PC-3 (cell line): ENCODE measurements at regions not wholly inside any gene's neighbourhood (a gene's known extent, or its start where the extent isn't known, plus 50 kb on each side); places are given as distances from the start of the nearest gene placed in this dataset.

ENCODE experiments used
- ATAC-seq: fragments of 200-7000 bp; cut with Tn5 transposase; 2 replicates; pipeline ENCODE4 v1.9.1; 2020; ENCODE audit warnings: mild to moderate bottlenecking, moderate library complexity
- BruUV-seq: library from RNA; stranded (reverse); fragments of 400-500 nt; replicated peaks from 2 replicates; lab custom pipeline; 2021; lab: Mats Ljungman, UMichigan
- CTCF ChIA-PET: fragments of 300-600 bp; sonication (Branson Sonifier 250); formaldehyde crosslinking; loops from one replicate; lab custom pipeline; 2022; ENCODE audit warnings: antibody characterized with exemption; lab: Charles Lee
- POLR2A ChIA-PET: fragments of 300-600 bp; sonication (Branson Sonifier 250); formaldehyde crosslinking; loops from one replicate; lab custom pipeline; 2022; ENCODE audit warnings: antibody characterized with exemption; ENCODE audit not compliant: unreplicated experiment; lab: Charles Lee
- DNase-seq: peaks from one replicate; pipeline ENCODE4 v3.0.0-alpha.2; 2015
- H2AFZ ChIP-seq: fragments of 300-600 bp; sonication (generic); 2 replicates; pipeline ENCODE4 v1.6.0; 2016; ENCODE audit warnings: antibody characterized with exemption, low read length
- H3F3A ChIP-seq: fragments of 300-600 bp; sonication (generic); one replicate; pipeline ENCODE4 v1.6.0; 2017; ENCODE audit warnings: antibody characterized with exemption, low read length, control low read depth, mild to moderate bottlenecking; ENCODE audit not compliant: unreplicated experiment
- H3K27ac ChIP-seq: fragments of 300-600 bp; sonication (generic); 2 replicates; pipeline ENCODE4 v1.5.1; 2016; ENCODE audit warnings: mild to moderate bottlenecking, low read length
- H3K27me3 ChIP-seq: fragments of 300-600 bp; sonication (generic); 2 replicates; pipeline ENCODE4 v1.6.1; 2016; ENCODE audit warnings: low read length, mixed read lengths
- H3K36me3 ChIP-seq: fragments of 300-600 bp; sonication (generic); 2 replicates; pipeline ENCODE4 v1.6.1; 2016; ENCODE audit warnings: low read depth, mixed run types, low read length, mixed read lengths
- H3K4me1 ChIP-seq: fragments of 300-600 bp; sonication (generic); 2 replicates; pipeline ENCODE4 v1.5.1; 2016; ENCODE audit warnings: low read length; ENCODE audit not compliant: insufficient read depth
- H3K4me2 ChIP-seq: fragments of 300-600 bp; sonication (generic); 2 replicates; pipeline ENCODE4 v1.6.0; 2016; ENCODE audit warnings: low read length
- H3K4me3 ChIP-seq: fragments of 300-600 bp; sonication (generic); 2 replicates; pipeline ENCODE4 v1.5.1; 2016; ENCODE audit warnings: mild to moderate bottlenecking, low read length, mixed read lengths
- H3K79me2 ChIP-seq: fragments of 300-600 bp; sonication (generic); 2 replicates; pipeline ENCODE4 v1.6.1; 2017; ENCODE audit warnings: low read length, mixed read lengths
- H3K9ac ChIP-seq: fragments of 300-600 bp; sonication (generic); 2 replicates; pipeline ENCODE4 v1.6.0; 2016; ENCODE audit warnings: mild to moderate bottlenecking, low read length
- H3K9me2 ChIP-seq: fragments of 300-600 bp; sonication (generic); replicated peaks from 2 replicates; pipeline ENCODE4 v1.6.1; 2016; ENCODE audit warnings: mixed run types, low read length, mixed read lengths
- H3K9me3 ChIP-seq: fragments of 300-600 bp; sonication (generic); 2 replicates; pipeline ENCODE4 v1.6.1; 2016; ENCODE audit warnings: low read length, mixed read lengths
- H4K20me1 ChIP-seq: fragments of 300-600 bp; sonication (generic); 2 replicates; pipeline ENCODE4 v1.6.1; 2016; ENCODE audit warnings: low read length, mixed read lengths
- EZH2 ChIP-seq: fragments of 300-600 bp; sonication (generic); IDR thresholded peaks from one replicate; pipeline ENCODE4 v1.6.1; 2017; ENCODE audit warnings: antibody characterized with exemption, mild to moderate bottlenecking, low read length; ENCODE audit not compliant: unreplicated experiment
- EZH2phosphoT487 ChIP-seq: fragments of 300-600 bp; sonication (generic); IDR thresholded peaks from 2 replicates; pipeline ENCODE4 v1.6.1; 2018; ENCODE audit warnings: mild to moderate bottlenecking, antibody characterized with exemption, low read length, borderline replicate concordance
- intact Hi-C: fragments of 100-400 bp; cut with micrococcal nuclease; formaldehyde crosslinking; loops from 2 replicates; pipeline ENCODE4 v1.9.0; 2023
- TF ChIP-seq, protein P1 (sequence below): fragments of 300-600 bp; sonication (generic); conservative IDR thresholded peaks from 2 replicates; pipeline ENCODE4 v1.5.1; 2017; ENCODE audit warnings: antibody characterized with exemption, low read depth, mild to moderate bottlenecking, low read length

- no peak overlapping the region for H3K9ac ChIP-seq
- peak; percentile 32; the same call in 1 of the 2 replicates for ATAC-seq
- TF ChIP-seq EZH2phosphoT487 (no peak), EZH2 (no peak)
- TF ChIP-seq, protein P1, sequence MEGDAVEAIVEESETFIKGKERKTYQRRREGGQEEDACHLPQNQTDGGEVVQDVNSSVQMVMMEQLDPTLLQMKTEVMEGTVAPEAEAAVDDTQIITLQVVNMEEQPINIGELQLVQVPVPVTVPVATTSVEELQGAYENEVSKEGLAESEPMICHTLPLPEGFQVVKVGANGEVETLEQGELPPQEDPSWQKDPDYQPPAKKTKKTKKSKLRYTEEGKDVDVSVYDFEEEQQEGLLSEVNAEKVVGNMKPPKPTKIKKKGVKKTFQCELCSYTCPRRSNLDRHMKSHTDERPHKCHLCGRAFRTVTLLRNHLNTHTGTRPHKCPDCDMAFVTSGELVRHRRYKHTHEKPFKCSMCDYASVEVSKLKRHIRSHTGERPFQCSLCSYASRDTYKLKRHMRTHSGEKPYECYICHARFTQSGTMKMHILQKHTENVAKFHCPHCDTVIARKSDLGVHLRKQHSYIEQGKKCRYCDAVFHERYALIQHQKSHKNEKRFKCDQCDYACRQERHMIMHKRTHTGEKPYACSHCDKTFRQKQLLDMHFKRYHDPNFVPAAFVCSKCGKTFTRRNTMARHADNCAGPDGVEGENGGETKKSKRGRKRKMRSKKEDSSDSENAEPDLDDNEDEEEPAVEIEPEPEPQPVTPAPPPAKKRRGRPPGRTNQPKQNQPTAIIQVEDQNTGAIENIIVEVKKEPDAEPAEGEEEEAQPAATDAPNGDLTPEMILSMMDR = no peak
- no peak overlapping the region for H3K27ac ChIP-seq
- H3K4me3 ChIP-seq = no peak overlapping the region
- peaks cover 48% of the 10 kb centered on the region for H3K4me1 ChIP-seq
- ChIA-PET POLR2A (interaction anchor here (0.6 kb wide), 1 partner anchor 91 kb away, joined by 3 read pairs; no protein-coding TSS in a partner anchor), CTCF (no interaction called here)
- intact Hi-C loops = loop anchor here (5.0 kb wide), 1 partner anchor 92 kb away; the partner anchor contains the start of gene TNC
- H3K27me3 ChIP-seq = no peaks in the 10 kb centered on the region
- H3K9me3 ChIP-seq = no peaks in the 10 kb centered on the region
- no TSS peak for BruUV-seq
- no peaks in the 10 kb centered on the region for H3K36me3 ChIP-seq
- H3F3A ChIP-seq = no peaks in the 10 kb centered on the region
- no peaks in the 10 kb centered on the region for H4K20me1 ChIP-seq
- H3K4me2 ChIP-seq = no peak overlapping the region
- no peaks in the 10 kb centered on the region for H3K79me2 ChIP-seq
- H3K9me2 ChIP-seq = no peaks in the 10 kb centered on the region
- H2AFZ ChIP-seq = no peak overlapping the region
- peak; percentile 61 for DNase-seq
Observed at GRCh38 chr9:115209601-115210306, 91.8 kb upstream of the TNC start.

DNA sequence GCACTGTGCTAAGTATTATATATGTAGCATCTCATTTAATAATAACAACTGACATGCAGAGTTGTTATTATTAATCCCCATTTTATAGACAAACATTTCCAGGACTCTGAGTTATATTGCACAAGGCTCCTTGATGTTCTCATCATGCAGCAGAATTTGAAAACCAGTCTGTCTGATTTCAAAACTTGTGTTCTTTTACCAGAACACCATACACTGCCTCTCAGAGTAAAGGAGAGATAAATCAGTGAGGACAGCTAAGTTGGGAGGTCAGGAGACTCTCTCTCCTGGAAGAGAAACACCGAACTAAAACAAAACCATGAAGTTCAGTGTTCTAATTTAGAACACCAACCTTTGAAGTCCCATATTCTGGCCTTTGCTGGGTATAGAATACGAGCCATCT, 92.7 kb upstream of the TNC start:
- POLR2A ChIA-PET = interaction anchor here (0.6 kb wide), 1 partner anchor 92 kb away, joined by 3 read pairs; no protein-coding TSS in a partner anchor
- H3K4me2 ChIP-seq = no peak overlapping the region
- DNase-seq (no peak), ATAC-seq (no peak)
- no TSS peak for BruUV-seq
- no peak overlapping the region for H3K27ac ChIP-seq
- no peaks in the 10 kb centered on the region for H3K36me3 ChIP-seq
- H3K4me3 ChIP-seq = no peak overlapping the region
- intact Hi-C loops = no loop called here
- no peaks in the 10 kb centered on the region for H3K9me2 ChIP-seq
- H2AFZ ChIP-seq = no peak overlapping the region
- H4K20me1 ChIP-seq = no peaks in the 10 kb centered on the region
- H3K4me1 ChIP-seq = peaks cover 39% of the 10 kb centered on the region
- H3F3A ChIP-seq = no peaks in the 10 kb centered on the region
- H3K79me2 ChIP-seq = no peaks in the 10 kb centered on the region
- H3K27me3 ChIP-seq = no peaks in the 10 kb centered on the region
- no peak for TF ChIP-seq EZH2phosphoT487
- no peak for TF ChIP-seq EZH2
- TF ChIP-seq, protein P1 = no peak
- CTCF ChIA-PET = no interaction called here
- H3K9me3 ChIP-seq = no peaks in the 10 kb centered on the region
- H3K9ac ChIP-seq = no peak overlapping the region

GRCh38 chr9:115211413-115212124, 93.6 kb upstream of the TNC start:
- H3K27ac ChIP-seq = no peak overlapping the region
- H3K9me3 ChIP-seq = no peaks in the 10 kb centered on the region

More at GRCh38 chr9:115211413-115212124, 93.6 kb upstream of the TNC start:
- Histone ChIP-seq H3K27me3 (no peaks in the 10 kb centered on the region), H3K79me2 (no peaks in the 10 kb centered on the region), H3K36me3 (no peaks in the 10 kb centered on the region), H3K4me2 (no peak overlapping the region), H3K4me1 (peaks cover 35% of the 10 kb centered on the region), H3K4me3 (no peak overlapping the region), H4K20me1 (no peaks in the 10 kb centered on the region), H3F3A (no peaks in the 10 kb centered on the region), H3K9me2 (no peaks in the 10 kb centered on the region), H3K9ac (no peak overlapping the region), H2AFZ (no peak overlapping the region)
- no TSS peak for BruUV-seq
- DNase-seq (no peak), ATAC-seq (no peak)
- TF ChIP-seq EZH2phosphoT487 = no peak
- no peak for TF ChIP-seq EZH2
- TF ChIP-seq, protein P1 = no peak
- intact Hi-C loops = no loop called here
- POLR2A ChIA-PET = no interaction called here
- CTCF ChIA-PET = no interaction called here
